ENCODE measurements at regions not wholly inside any gene's neighbourhood (a gene's known extent, or its start where the extent isn't known, plus 50 kb on each side); places are given as distances from the start of the nearest gene placed in this dataset.

- TF ChIP-seq POLR2AphosphoS5 (IDR thresholded peaks at IDR 0.05; ENCODE audit: low read depth, low read length) (no peak), POLR2A (IDR thresholded peaks at IDR 0.05; ENCODE audit: low read depth, low read length) (no peak), TAF1 (IDR thresholded peaks at IDR 0.05; ENCODE audit: low read depth, low read length) (no peak), SPI1 (IDR thresholded peaks at IDR 0.05; ENCODE audit: low read depth, low read length) (no peak)
These were observed 216.3 kb upstream of the SHH start for GRCh38 chr7:156028521-156028920.
